ENCODE measurements at regions not wholly inside any gene's neighbourhood (a gene's known extent, or its start where the extent isn't known, plus 50 kb on each side); places are given as distances from the start of the nearest gene placed in this dataset.
A peak's percentile ranks its signal among the peaks of the same experiment; 100 is the strongest.

DNA sequence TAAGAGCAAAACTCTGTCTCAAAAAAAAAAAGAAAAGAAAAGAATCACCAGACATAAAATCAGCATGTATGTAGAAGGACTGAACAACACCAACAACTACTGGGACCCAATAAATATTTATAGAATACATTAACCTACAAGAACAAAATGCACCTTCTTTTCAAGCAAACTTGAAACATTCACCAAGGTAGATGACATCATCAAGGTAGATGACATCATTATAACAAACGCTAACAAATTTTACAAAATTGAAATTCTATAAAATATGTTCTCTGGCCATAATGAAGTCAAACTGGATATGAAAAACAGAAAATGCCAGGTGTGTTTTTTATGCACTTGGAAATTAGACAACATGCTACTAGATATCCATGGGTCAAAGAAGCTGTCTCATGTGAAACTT is 220.2 kb upstream of the SNX7 start:
- 73 to 83% methylated on average over 1 of the region's 1 CpG for WGBS, 2 donors
- DNase-seq (no peak), ATAC-seq (no peak)
- no peaks in the 10 kb centered on the region for H3K4me1 ChIP-seq
- H3K36me3 ChIP-seq (replicated peaks in 1 of 2; ENCODE audit: insufficient read depth in 1 of 2, low read depth in 2 of 2): no peaks in the 10 kb centered on the region
- no peaks in the 10 kb centered on the region for H3K9me3 ChIP-seq
- H3K27ac ChIP-seq: no peak overlapping the region
- H3K27me3 ChIP-seq: no peaks in the 10 kb centered on the region
- TF ChIP-seq, protein P1, sequence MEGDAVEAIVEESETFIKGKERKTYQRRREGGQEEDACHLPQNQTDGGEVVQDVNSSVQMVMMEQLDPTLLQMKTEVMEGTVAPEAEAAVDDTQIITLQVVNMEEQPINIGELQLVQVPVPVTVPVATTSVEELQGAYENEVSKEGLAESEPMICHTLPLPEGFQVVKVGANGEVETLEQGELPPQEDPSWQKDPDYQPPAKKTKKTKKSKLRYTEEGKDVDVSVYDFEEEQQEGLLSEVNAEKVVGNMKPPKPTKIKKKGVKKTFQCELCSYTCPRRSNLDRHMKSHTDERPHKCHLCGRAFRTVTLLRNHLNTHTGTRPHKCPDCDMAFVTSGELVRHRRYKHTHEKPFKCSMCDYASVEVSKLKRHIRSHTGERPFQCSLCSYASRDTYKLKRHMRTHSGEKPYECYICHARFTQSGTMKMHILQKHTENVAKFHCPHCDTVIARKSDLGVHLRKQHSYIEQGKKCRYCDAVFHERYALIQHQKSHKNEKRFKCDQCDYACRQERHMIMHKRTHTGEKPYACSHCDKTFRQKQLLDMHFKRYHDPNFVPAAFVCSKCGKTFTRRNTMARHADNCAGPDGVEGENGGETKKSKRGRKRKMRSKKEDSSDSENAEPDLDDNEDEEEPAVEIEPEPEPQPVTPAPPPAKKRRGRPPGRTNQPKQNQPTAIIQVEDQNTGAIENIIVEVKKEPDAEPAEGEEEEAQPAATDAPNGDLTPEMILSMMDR (IDR thresholded peaks at IDR 0.05): no peak
- TF ChIP-seq POLR2A (IDR thresholded peaks at IDR 0.05): no peak
- intact Hi-C loops (cut with DNase I): no loop called here
- no peak overlapping the region for H3K4me3 ChIP-seq

- WGBS, 2 donors: 63 to 80% methylated on average over 2 of the region's 2 CpGs
- Histone ChIP-seq H3K27ac (no peak overlapping the region), H3K4me3 (no peak overlapping the region), H3K36me3 (replicated peaks in 1 of 2; ENCODE audit: insufficient read depth in 1 of 2, low read depth in 2 of 2) (no peaks in the 10 kb centered on the region), H3K9me3 (no peaks in the 10 kb centered on the region), H3K4me1 (no peaks in the 10 kb centered on the region), H3K27me3 (no peaks in the 10 kb centered on the region)
- intact Hi-C loops (cut with DNase I): no loop called here
- TF ChIP-seq, protein P1 (IDR thresholded peaks at IDR 0.05): no peak
- no peak for DNase-seq
- no peak for ATAC-seq
Measured at GRCh38 chr1:98439471-98439870, 222.1 kb upstream of the SNX7 start.

DNA sequence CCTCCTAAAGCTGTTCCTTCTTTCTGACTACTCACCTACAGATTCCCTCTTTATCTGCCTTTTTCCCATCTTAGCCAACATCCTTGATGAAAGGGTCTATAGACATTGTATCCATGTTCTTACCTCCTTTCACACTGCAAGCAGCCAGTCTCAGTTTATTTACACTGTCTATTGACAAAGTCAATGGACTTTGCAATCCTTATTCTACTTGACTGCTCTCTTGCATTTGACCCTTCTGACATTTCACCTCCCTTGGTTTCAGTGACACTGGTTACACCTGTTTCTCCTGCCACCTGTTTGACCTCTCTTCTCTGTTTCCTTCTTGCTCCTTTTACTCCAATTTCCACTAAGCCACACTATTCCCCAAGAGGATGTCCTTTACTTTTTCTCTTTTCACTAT is 224.0 kb upstream of the SNX7 start:
- Histone ChIP-seq H3K27me3 (no peaks in the 10 kb centered on the region), H3K36me3 (replicated peaks in 1 of 2; ENCODE audit: insufficient read depth in 1 of 2, low read depth in 2 of 2) (no peaks in the 10 kb centered on the region), H3K4me1 (no peaks in the 10 kb centered on the region), H3K27ac (no peak overlapping the region), H3K9me3 (no peaks in the 10 kb centered on the region), H3K4me3 (no peak overlapping the region)
- intact Hi-C loops (cut with DNase I): no loop called here
- DNase-seq: no peak
- ATAC-seq: no peak
- TF ChIP-seq, protein P1 (IDR thresholded peaks at IDR 0.05): no peak
- TF ChIP-seq POLR2A (IDR thresholded peaks at IDR 0.05): no peak

DNA sequence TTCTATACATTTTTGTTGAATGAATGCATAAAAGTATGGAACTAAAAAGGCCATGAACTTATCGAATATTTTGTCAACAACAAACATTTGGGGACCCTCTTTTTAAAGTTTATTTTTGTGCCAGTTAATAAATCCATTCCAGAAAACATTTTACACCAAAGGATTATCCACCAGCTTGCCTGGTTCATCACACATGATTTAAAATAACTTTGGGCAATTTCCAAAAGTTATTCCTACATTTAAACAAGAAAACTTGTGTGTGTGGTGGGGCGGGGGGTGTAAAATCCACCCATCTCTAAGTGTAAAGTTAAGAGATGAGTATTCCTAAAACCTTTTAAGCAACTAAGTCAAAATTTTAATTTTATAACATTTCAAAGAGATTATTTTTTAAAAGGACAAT is 224.5 kb upstream of the SNX7 start:
- intact Hi-C loops (cut with DNase I): no loop called here
- H3K4me3 ChIP-seq: no peak overlapping the region
- H3K9me3 ChIP-seq: no peaks in the 10 kb centered on the region

DNA sequence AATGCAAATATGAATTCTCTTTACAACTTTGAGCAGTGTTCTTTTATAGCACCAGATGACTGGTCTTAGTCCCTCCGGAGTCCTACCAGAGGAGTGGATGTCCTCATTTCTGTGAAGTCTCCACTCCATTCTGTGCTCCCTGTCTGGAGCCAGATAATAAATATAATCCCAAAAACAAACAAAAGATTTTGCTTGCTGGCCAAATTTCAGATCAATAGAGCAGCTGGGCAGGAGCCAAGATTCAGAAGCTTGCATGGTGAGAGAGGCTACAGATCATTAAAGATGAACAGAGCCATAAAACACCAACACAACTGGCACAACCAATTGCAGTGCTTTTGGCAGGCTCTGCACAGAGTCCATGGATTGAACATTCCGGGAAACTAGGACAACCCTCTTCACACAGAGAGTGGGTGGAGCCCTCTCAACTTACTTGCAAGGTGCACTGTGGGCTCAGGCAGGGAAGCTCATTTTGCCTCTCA is 231.5 kb upstream of the SNX7 start:
- Histone ChIP-seq H3K27ac (peak overlapping the region in 1 of 4 donors; percentile 23), H3K4me1 (peaks cover 15% of the 10 kb centered on the region), H3K9me3 (no peaks in the 10 kb centered on the region), H3K4me3 (no peak overlapping the region), H3K36me3 (replicated peaks in 1 of 2; ENCODE audit: insufficient read depth in 1 of 2, low read depth in 2 of 2) (no peaks in the 10 kb centered on the region), H3K27me3 (no peaks in the 10 kb centered on the region)
- TF ChIP-seq, protein P1 (IDR thresholded peaks at IDR 0.05): no peak
- TF ChIP-seq POLR2A (IDR thresholded peaks at IDR 0.05): no peak
- intact Hi-C loops (cut with DNase I): no loop called here
- DNase-seq (peak; percentile 47 to 64 (median 52)), ATAC-seq (peak; percentile 94)
- 5 to 18% methylated on average over 2 of the region's 2 CpGs for WGBS, 2 donors

More for the DNA sequence above, 224.5 kb upstream of the SNX7 start:
- no peak for TF ChIP-seq POLR2A (IDR thresholded peaks at IDR 0.05)
- TF ChIP-seq, protein P1 (IDR thresholded peaks at IDR 0.05): no peak
- Histone ChIP-seq H3K27me3 (no peaks in the 10 kb centered on the region), H3K27ac (no peak overlapping the region), H3K36me3 (replicated peaks in 1 of 2; ENCODE audit: insufficient read depth in 1 of 2, low read depth in 2 of 2) (no peaks in the 10 kb centered on the region), H3K4me1 (no peaks in the 10 kb centered on the region)
- DNase-seq (no peak), ATAC-seq (no peak)
- WGBS, 2 donors: 57 to 64% methylated on average over 2 of the region's 2 CpGs

Measured in body of pancreas (tissue), 4 donors.